UCSD-AML1 (cell line): ENCODE measurements at regions not wholly inside any gene's neighbourhood (a gene's known extent, or its start where the extent isn't known, plus 50 kb on each side); places are given as distances from the start of the nearest gene placed in this dataset.

Experiments used
- DNase-seq: peaks from one replicate; lab custom pipeline; 2025; ENCODE audit not compliant: unreplicated experiment; lab: John Stamatoyannopoulos, UW

GRCh38 chr10:113409175-113409574 is 143.7 kb upstream of the HABP2 start:
- no peak for DNase-seq

GRCh38 chr10:113410618-113411017 is 142.2 kb upstream of the HABP2 start:
- no peak for DNase-seq

GRCh38 chr10:113411456-113411855 is 141.4 kb upstream of the HABP2 start:
- DNase-seq, result no peak

- DNase-seq, result no peak
These were observed 140.7 kb upstream of the HABP2 start for GRCh38 chr10:113412161-113412560.

- no peak for DNase-seq
These were observed 138.3 kb upstream of the HABP2 start for GRCh38 chr10:113414543-113414942.

- no peak for DNase-seq
These were observed 137.6 kb upstream of the HABP2 start for GRCh38 chr10:113415246-113415645.

GRCh38 chr10:113420057-113420732 is 132.7 kb upstream of the HABP2 start:
- no peak for DNase-seq

GRCh38 chr10:113420733-113421675 is 131.8 kb upstream of the HABP2 start:
- DNase-seq, result no peak

- DNase-seq, result no peak
These were observed 130.5 kb upstream of the HABP2 start for GRCh38 chr10:113422371-113422770.

GRCh38 chr10:113423981-113424721 is 128.7 kb upstream of the HABP2 start:
- no peak for DNase-seq

GRCh38 chr10:113425008-113425407 is 127.8 kb upstream of the HABP2 start:
- no peak for DNase-seq

- no peak for DNase-seq
These were observed 127.3 kb upstream of the HABP2 start for GRCh38 chr10:113425541-113425951.

- no peak for DNase-seq
These were observed 126.5 kb upstream of the HABP2 start for GRCh38 chr10:113426181-113426877.

GRCh38 chr10:113427236-113427735 is 125.6 kb upstream of the HABP2 start:
- DNase-seq, result no peak

- no peak for DNase-seq
These were observed 124.9 kb upstream of the HABP2 start for GRCh38 chr10:113427811-113428558.

GRCh38 chr10:113430634-113431397 is 122.0 kb upstream of the HABP2 start:
- DNase-seq, result no peak

GRCh38 chr10:113431398-113432160 is 121.3 kb upstream of the HABP2 start:
- DNase-seq, result no peak

GRCh38 chr10:113433711-113434110 is 119.1 kb upstream of the HABP2 start:
- no peak for DNase-seq

GRCh38 chr10:113434315-113434714 is 118.5 kb upstream of the HABP2 start:
- DNase-seq, result no peak
